ENCODE measurements at regions not wholly inside any gene's neighbourhood (a gene's known extent, or its start where the extent isn't known, plus 50 kb on each side); places are given as distances from the start of the nearest gene placed in this dataset.

DNA sequence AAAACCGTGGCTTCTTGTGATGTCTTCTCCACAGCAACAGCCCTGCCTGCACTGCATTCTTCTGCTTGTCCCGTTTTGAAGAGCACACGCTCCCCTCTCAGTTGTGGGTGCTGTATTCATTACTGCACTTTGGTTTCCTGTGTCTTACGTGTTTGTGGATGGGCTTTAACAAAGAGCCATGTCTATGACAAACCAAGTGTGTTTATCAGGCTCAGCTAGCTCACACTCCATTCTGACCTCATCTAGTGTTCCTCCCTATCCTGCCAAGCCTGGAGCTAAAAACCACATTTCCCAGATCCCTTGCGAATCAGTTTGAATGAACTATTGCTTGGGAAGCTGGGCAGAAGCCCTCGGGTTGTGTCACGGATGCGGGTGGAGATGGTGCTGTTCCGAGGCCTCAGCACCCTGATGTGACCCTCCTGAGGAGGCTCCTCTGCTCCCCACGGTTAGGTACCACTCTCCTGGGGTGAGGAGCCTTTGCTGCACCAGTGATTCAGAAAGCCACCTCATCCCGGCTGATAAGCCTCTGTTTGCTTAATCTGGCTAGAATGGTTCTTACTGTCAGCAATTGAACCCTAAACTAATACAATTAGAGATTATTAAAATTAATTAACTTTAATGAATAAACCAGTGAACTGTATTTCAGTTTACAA, 116.5 kb downstream of the GALR1 start:
- Histone ChIP-seq H4K20me1 (ENCODE audit: insufficient read depth, low read length) (no peaks in the 10 kb centered on the region), H3K4me2 (ENCODE audit: low read length) (no peak overlapping the region), H3K4me3 (ENCODE audit: low read length) (no peak overlapping the region), H3K9ac (ENCODE audit: low read length) (no peak overlapping the region), H3K27ac (ENCODE audit: low read length) (no peak overlapping the region), H3K4me1 (ENCODE audit: low read length) (no peaks in the 10 kb centered on the region), H2AFZ (ENCODE audit: low read depth, low read length) (no peak overlapping the region), H3K36me3 (replicated peaks; ENCODE audit: low read depth, low read length) (no peaks in the 10 kb centered on the region), H3K27me3 (ENCODE audit: low read depth, low read length) (peaks cover 3% of the 10 kb centered on the region; the same call in 1 of the 2 replicates), H3K79me2 (ENCODE audit: low read length) (no peaks in the 10 kb centered on the region), H3K9me3 (ENCODE audit: insufficient read depth, low read length) (peaks cover 8% of the 10 kb centered on the region; the same call in 1 of the 2 replicates)
- TF ChIP-seq, protein P1, sequence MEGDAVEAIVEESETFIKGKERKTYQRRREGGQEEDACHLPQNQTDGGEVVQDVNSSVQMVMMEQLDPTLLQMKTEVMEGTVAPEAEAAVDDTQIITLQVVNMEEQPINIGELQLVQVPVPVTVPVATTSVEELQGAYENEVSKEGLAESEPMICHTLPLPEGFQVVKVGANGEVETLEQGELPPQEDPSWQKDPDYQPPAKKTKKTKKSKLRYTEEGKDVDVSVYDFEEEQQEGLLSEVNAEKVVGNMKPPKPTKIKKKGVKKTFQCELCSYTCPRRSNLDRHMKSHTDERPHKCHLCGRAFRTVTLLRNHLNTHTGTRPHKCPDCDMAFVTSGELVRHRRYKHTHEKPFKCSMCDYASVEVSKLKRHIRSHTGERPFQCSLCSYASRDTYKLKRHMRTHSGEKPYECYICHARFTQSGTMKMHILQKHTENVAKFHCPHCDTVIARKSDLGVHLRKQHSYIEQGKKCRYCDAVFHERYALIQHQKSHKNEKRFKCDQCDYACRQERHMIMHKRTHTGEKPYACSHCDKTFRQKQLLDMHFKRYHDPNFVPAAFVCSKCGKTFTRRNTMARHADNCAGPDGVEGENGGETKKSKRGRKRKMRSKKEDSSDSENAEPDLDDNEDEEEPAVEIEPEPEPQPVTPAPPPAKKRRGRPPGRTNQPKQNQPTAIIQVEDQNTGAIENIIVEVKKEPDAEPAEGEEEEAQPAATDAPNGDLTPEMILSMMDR (IDR thresholded peaks at IDR 0.05; ENCODE audit: low read depth, low read length), result no peak
- no peak for TF ChIP-seq EZH2phosphoT487 (IDR thresholded peaks at IDR 0.05; ENCODE audit: low read depth)

DNA sequence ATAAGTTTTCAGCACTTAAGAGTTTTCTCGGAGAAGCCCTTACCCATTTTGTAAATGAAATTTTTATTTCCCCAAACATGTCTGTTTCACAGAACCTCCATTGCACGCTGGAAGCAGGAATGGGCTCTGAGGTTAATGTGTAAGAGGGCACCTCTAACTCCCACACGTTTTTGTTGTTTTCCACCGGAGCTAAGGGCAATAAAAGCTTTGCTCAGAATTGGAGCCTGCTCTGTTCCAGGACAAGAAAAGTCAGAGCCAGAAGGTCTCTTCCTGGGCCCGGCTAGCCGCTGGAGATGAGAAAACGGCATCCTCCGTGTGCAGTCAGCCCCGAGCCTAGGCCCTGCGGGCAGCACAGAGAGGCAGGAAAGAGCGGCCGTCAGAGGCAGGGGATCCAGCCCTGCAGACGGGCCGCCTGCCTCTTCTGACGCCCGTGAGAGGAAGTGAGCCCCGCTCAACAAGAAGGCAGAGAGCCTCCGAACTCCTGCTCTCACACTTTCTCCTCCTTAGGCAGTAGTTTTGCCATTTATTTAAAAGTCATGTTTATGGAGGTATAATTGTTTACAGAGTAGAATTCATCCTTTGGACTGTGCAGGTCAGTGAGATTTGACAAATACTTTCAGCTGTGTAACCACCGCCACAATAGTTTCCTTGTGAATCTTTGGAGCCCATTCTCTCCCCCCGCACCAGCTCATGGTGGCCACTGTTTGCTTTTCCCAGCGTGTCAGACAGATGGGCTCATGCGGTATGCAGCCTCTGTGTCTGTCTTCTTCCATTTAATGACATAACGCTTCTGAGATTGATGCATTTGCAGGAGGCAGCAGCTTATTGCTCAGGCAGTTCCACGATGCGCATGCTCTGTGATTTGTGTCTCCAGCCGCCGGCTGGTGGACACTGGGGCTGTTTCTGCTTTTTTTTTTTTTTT, 117.3 kb downstream of the GALR1 start:
- H3K36me3 ChIP-seq (replicated peaks; ENCODE audit: low read depth, low read length), result no peaks in the 10 kb centered on the region
- H3K4me2 ChIP-seq (ENCODE audit: low read length), result no peak overlapping the region
- no peak overlapping the region for H3K4me3 ChIP-seq (ENCODE audit: low read length)
- no peaks in the 10 kb centered on the region for H3K79me2 ChIP-seq (ENCODE audit: low read length)
- H3K9ac ChIP-seq (ENCODE audit: low read length), result no peak overlapping the region
- H3K27me3 ChIP-seq (ENCODE audit: low read depth, low read length), result peaks cover 3% of the 10 kb centered on the region; the same call in 1 of the 2 replicates
- peaks cover 8% of the 10 kb centered on the region; the same call in 1 of the 2 replicates for H3K9me3 ChIP-seq (ENCODE audit: insufficient read depth, low read length)
- H4K20me1 ChIP-seq (ENCODE audit: insufficient read depth, low read length), result no peaks in the 10 kb centered on the region
- no peak overlapping the region for H3K27ac ChIP-seq (ENCODE audit: low read length)
- TF ChIP-seq, protein P1 (IDR thresholded peaks at IDR 0.05; ENCODE audit: low read depth, low read length), result no peak
- TF ChIP-seq EZH2phosphoT487 (IDR thresholded peaks at IDR 0.05; ENCODE audit: low read depth), result no peak
- no peaks in the 10 kb centered on the region for H3K4me1 ChIP-seq (ENCODE audit: low read length)
- H2AFZ ChIP-seq (ENCODE audit: low read depth, low read length), result no peak overlapping the region

DNA sequence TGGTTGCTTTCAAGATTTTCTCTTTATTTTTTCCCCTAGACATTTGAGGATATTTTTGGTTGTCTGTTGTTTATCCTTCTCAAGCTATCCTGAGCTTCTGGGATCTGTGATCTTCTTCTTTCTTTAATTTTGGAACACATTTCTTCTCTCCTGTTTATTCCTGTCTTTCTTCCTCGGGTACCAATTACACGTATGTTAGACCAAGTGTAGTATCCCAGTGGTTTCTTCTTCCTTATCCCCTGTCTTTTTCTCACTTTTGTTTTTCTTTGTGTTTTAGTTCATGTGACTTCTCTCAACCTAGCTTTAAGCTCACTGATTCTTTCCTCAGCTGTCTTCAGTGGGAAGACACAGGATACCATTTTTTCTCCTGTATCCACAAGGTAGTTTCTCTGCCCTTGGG, 120.0 kb downstream of the GALR1 start:
- H3K4me3 ChIP-seq (ENCODE audit: low read length), result no peak overlapping the region
- TF ChIP-seq EZH2phosphoT487 (IDR thresholded peaks at IDR 0.05; ENCODE audit: low read depth), result no peak
- TF ChIP-seq, protein P1 (IDR thresholded peaks at IDR 0.05; ENCODE audit: low read depth, low read length), result no peak
- no peaks in the 10 kb centered on the region for H4K20me1 ChIP-seq (ENCODE audit: insufficient read depth, low read length)

More for the DNA sequence above, 120.0 kb downstream of the GALR1 start:
- no peak overlapping the region for H2AFZ ChIP-seq (ENCODE audit: low read depth, low read length)
- peaks cover 8% of the 10 kb centered on the region; the same call in 1 of the 2 replicates for H3K9me3 ChIP-seq (ENCODE audit: insufficient read depth, low read length)
- no peak overlapping the region for H3K27ac ChIP-seq (ENCODE audit: low read length)
- no peak overlapping the region for H3K4me2 ChIP-seq (ENCODE audit: low read length)
- no peaks in the 10 kb centered on the region for H3K27me3 ChIP-seq (ENCODE audit: low read depth, low read length)
- no peaks in the 10 kb centered on the region for H3K36me3 ChIP-seq (replicated peaks; ENCODE audit: low read depth, low read length)
- H3K4me1 ChIP-seq (ENCODE audit: low read length), result no peaks in the 10 kb centered on the region
- no peak overlapping the region for H3K9ac ChIP-seq (ENCODE audit: low read length)
- H3K79me2 ChIP-seq (ENCODE audit: low read length), result no peaks in the 10 kb centered on the region
